Pons (tissue), 1 donor: ENCODE measurements at regions not wholly inside any gene's neighbourhood (a gene's known extent, or its start where the extent isn't known, plus 50 kb on each side); places are given as distances from the start of the nearest gene placed in this dataset.

ENCODE experiments used
- DNase-seq: peaks from one replicate; pipeline ENCODE4 v3.0.0-alpha.2; 2016; ENCODE audit warnings: low spot score

GRCh38 chr16:55271945-55272513 is 52.0 kb upstream of the IRX6 start:
- DNase-seq, result no peak

DNA sequence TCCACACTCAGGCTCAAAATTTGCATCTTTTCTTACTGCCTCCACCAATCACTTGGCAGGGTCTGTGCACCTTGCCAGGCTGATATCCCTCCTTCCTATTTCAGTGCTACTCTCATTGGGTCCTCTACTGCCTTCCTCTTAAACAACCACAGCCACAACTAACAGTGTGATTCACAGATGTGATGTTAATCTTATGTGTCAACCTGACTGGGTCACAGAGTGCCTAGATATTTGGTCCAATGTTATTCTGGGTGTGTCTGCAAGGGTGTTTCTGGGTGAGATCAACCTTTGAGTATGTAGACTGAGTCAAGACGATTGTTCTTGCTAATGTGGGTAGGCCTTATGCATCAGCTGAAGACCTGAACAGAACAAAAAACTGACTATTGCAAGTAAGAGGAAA is 51.3 kb upstream of the IRX6 start:
- DNase-seq, result no peak

GRCh38 chr16:55273356-55273755 is 50.6 kb upstream of the IRX6 start:
- DNase-seq, result no peak

DNA sequence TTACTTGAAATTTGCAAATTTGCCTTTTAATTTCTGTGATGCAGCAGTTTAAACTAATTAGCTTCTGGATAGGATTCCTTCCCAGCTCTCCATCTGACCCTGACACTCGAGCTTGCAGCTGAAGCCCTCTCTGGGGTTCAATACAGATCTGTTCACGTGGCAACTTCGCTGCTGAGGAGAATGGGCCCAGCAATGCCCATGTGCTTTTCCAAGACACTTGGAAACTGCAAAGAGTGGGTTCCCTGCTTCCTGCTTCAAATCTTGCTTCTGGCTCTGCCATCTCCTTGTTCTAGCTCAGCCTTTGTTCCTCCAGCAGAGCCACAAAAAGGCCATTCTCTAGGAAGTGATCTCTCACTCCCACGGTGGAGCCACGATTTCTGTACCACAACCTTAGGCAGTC is 50.0 kb upstream of the IRX6 start:
- DNase-seq, result no peak
